ENCODE measurements at regions not wholly inside any gene's neighbourhood (a gene's known extent, or its start where the extent isn't known, plus 50 kb on each side); places are given as distances from the start of the nearest gene placed in this dataset.
"Not testable (repeated sequence)": the region's sequence is repeated elsewhere in the genome, so short reads cannot be mapped to it uniquely, and the experiment has no call there.

DNA sequence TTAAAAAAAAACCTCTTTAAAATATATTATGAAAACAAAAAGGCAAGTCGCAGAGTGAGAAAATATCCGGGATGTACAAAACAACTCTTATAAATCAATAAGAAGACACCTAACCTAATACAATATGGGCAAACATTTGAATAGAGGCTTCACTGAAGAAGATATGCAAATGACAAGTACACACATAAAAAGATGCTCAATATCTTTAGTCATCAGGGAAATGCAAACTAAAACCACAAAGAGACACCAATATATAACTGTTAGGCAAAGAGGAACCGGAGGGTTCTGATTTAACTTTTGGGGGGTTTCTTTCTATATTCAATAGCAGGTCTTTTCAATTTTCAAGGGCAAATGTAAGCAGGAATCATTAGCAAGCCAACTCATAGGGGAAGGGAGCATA is 480.7 kb upstream of the SPTLC3 start:
- TF ChIP-seq, protein P1, sequence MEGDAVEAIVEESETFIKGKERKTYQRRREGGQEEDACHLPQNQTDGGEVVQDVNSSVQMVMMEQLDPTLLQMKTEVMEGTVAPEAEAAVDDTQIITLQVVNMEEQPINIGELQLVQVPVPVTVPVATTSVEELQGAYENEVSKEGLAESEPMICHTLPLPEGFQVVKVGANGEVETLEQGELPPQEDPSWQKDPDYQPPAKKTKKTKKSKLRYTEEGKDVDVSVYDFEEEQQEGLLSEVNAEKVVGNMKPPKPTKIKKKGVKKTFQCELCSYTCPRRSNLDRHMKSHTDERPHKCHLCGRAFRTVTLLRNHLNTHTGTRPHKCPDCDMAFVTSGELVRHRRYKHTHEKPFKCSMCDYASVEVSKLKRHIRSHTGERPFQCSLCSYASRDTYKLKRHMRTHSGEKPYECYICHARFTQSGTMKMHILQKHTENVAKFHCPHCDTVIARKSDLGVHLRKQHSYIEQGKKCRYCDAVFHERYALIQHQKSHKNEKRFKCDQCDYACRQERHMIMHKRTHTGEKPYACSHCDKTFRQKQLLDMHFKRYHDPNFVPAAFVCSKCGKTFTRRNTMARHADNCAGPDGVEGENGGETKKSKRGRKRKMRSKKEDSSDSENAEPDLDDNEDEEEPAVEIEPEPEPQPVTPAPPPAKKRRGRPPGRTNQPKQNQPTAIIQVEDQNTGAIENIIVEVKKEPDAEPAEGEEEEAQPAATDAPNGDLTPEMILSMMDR (IDR thresholded peaks at IDR 0.05; ENCODE audit: low read depth, low read length), result no peak
- no peak for DNase-seq (ENCODE audit: extremely low read depth, low read depth)

DNA sequence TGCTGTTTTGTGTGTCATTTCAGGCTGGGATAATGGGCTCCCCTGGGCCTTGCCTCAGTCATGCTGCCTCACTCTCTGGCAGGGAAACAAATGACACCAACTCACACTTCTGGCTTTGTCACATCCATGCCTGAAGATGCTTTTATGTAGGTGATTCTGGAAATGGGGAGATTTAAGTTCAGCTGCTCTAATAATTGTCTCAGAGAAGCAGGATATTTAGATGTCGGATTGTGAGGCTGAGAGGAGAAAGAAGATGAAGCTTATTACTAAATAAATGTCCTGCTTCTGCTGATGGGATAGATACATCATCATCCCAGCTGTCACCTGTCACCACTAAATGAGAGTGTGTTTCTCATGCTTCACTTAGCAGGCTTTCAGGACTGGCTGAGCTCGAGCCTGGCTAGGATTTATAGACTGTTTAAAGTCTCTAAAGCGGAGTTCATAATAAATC is 480.2 kb upstream of the SPTLC3 start:
- TF ChIP-seq, protein P1 (IDR thresholded peaks at IDR 0.05; ENCODE audit: low read depth, low read length), result no peak
- DNase-seq (ENCODE audit: extremely low read depth, low read depth), result no peak

- TF ChIP-seq, protein P1 (IDR thresholded peaks at IDR 0.05; ENCODE audit: low read depth, low read length), result no peak
Measured at GRCh38 chr20:12531626-12532025, 477.1 kb upstream of the SPTLC3 start.

GRCh38 chr20:12535316-12535715 is 473.5 kb upstream of the SPTLC3 start:
- no peak for DNase-seq (ENCODE audit: extremely low read depth, low read depth)
- TF ChIP-seq, protein P1 (IDR thresholded peaks at IDR 0.05; ENCODE audit: low read depth, low read length), result no peak

More at GRCh38 chr20:12531626-12532025, 477.1 kb upstream of the SPTLC3 start:
- DNase-seq (ENCODE audit: extremely low read depth, low read depth), result no peak

DNA sequence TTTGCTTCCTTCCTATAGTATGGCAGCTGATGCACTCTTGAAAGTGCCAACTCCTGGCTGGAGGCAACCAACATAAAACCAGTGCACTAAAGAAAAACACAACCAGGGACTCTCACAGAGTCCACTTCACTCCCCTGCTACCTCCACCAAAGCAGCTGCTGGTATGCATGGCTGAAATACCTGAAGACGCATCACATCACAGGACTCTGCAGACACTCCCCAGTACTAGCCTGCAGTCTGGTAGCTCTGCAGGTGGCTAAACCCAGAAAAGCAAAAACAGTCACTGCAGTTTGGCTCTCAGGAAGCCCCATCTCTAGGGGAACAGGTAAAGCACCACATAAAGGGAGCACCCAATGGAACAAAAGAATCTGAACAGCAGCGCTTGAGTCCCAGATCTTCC is 473.0 kb upstream of the SPTLC3 start:
- DNase-seq (ENCODE audit: extremely low read depth, low read depth), result no peak
- TF ChIP-seq, protein P1 (IDR thresholded peaks at IDR 0.05; ENCODE audit: low read depth, low read length), result no peak

GRCh38 chr20:12554426-12554825 is 454.3 kb upstream of the SPTLC3 start:
- no peak for DNase-seq (ENCODE audit: extremely low read depth, low read depth)
- TF ChIP-seq, protein P1 (IDR thresholded peaks at IDR 0.05; ENCODE audit: low read depth, low read length), result no peak

DNA sequence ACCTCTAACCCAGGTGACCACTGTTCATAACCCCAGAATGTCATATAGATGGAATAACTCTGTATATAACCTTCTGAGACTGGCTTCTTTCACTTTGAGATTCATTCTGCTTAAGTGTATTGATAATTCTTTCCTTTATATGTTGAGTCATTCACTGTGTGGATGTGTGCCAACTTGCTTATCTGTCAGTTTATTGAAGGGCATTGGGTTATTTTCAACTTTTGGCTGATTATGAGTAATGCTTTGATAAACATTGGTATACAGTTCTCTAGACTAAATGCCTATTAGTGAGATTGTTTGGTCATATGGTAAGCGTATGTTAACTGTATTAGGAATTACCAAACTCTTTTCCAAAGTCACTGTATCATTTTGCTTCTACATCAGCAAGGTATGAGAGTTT is 453.4 kb upstream of the SPTLC3 start:
- TF ChIP-seq, protein P1 (IDR thresholded peaks at IDR 0.05; ENCODE audit: low read depth, low read length), result no peak
- DNase-seq (ENCODE audit: extremely low read depth, low read depth), result no peak

DNA sequence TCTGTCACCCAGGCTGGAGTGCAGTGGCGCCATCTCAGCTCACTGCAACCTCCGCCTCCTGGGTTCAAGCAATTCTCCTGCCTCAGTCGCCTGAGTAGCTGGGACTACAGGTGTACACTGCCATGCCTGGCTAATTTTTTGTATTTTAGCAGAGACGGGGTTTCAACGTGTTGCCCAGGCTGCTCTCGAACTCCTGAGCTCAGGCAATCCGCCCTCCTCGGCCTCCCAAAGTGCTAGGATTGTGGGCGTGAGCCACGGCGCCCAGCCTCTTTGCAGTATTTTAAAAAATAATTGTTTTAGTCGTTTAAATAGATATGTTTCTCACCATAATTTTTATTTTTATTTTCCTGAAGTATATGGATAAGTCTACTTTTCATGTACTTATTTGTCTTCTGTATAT is 452.9 kb upstream of the SPTLC3 start:
- DNase-seq (ENCODE audit: extremely low read depth, low read depth), result not testable (repeated sequence)

All from AG09319 (cell line).